HG03135 (cell line): ENCODE measurements at regions not wholly inside any gene's neighbourhood (a gene's known extent, or its start where the extent isn't known, plus 50 kb on each side); places are given as distances from the start of the nearest gene placed in this dataset.
"Not testable (repeated sequence)": the region's sequence is repeated elsewhere in the genome, so short reads cannot be mapped to it uniquely, and the experiment has no call there.

ENCODE experiments used
- ATAC-seq: cut with Tn5 transposase; IDR thresholded peaks from one replicate; pipeline ENCODE4 v1.9.1; 2021; ENCODE audit warnings: mild to moderate bottlenecking, moderate library complexity; ENCODE audit not compliant: unreplicated experiment

GRCh38 chr5:104904561-104904960 lies 1342.0 kb upstream of the NUDT12 start:
- no peak for ATAC-seq

- ATAC-seq = no peak
Observed at GRCh38 chr5:104903941-104904340, 1341.4 kb upstream of the NUDT12 start.

GRCh38 chr5:104891596-104891995 lies 1329.0 kb upstream of the NUDT12 start:
- no peak for ATAC-seq

GRCh38 chr5:104890767-104891166 lies 1328.2 kb upstream of the NUDT12 start:
- no peak for ATAC-seq

GRCh38 chr5:104859437-104859836 lies 1296.8 kb upstream of the NUDT12 start:
- no peak for ATAC-seq

- not testable (repeated sequence) for ATAC-seq
Observed at GRCh38 chr5:104852099-104852498, 1289.5 kb upstream of the NUDT12 start.

- ATAC-seq = no peak
Observed at GRCh38 chr5:104845541-104845940, 1283.0 kb upstream of the NUDT12 start.

GRCh38 chr5:104843822-104844221 lies 1281.2 kb upstream of the NUDT12 start:
- no peak for ATAC-seq

- no peak for ATAC-seq
Observed at GRCh38 chr5:104840284-104840683, 1277.7 kb upstream of the NUDT12 start.

GRCh38 chr5:104831515-104831914 lies 1268.9 kb upstream of the NUDT12 start:
- not testable (repeated sequence) for ATAC-seq

- no peak for ATAC-seq
Observed at GRCh38 chr5:104821606-104822005, 1259.0 kb upstream of the NUDT12 start.

- no peak for ATAC-seq
Observed at GRCh38 chr5:104817127-104817526, 1254.5 kb upstream of the NUDT12 start.

- ATAC-seq = no peak
Observed at GRCh38 chr5:104815212-104815611, 1252.6 kb upstream of the NUDT12 start.

- ATAC-seq = no peak
Observed at GRCh38 chr5:104800440-104801048, 1238.0 kb upstream of the NUDT12 start.

- no peak for ATAC-seq
Observed at GRCh38 chr5:104793755-104794080, 1231.1 kb upstream of the NUDT12 start.

GRCh38 chr5:104793031-104793754 lies 1230.6 kb upstream of the NUDT12 start:
- no peak for ATAC-seq

- ATAC-seq = no peak
Observed at GRCh38 chr5:104789366-104789765, 1226.8 kb upstream of the NUDT12 start.

- ATAC-seq = no peak
Observed at GRCh38 chr5:104785097-104785496, 1222.5 kb upstream of the NUDT12 start.

GRCh38 chr5:104774372-104774771 lies 1211.8 kb upstream of the NUDT12 start:
- ATAC-seq = no peak

GRCh38 chr5:104764197-104764596 lies 1201.6 kb upstream of the NUDT12 start:
- ATAC-seq = no peak

- ATAC-seq = no peak
Observed at GRCh38 chr5:104763216-104763615, 1200.6 kb upstream of the NUDT12 start.

- ATAC-seq = no peak
Observed at GRCh38 chr5:104757915-104758314, 1195.3 kb upstream of the NUDT12 start.

- ATAC-seq = no peak
Observed at GRCh38 chr5:104755806-104756205, 1193.2 kb upstream of the NUDT12 start.
